GM04503 (cell line): ENCODE measurements at regions not wholly inside any gene's neighbourhood (a gene's known extent, or its start where the extent isn't known, plus 50 kb on each side); places are given as distances from the start of the nearest gene placed in this dataset.
"Not testable (repeated sequence)": the region's sequence is repeated elsewhere in the genome, so short reads cannot be mapped to it uniquely, and the experiment has no call there.

Experiments used
- DNase-seq: peaks from one replicate; pipeline ENCODE4 v3.0.0-alpha.2; 2012; ENCODE audit warnings: low read depth

GRCh38 chr14:87240319-87240718 is 752.7 kb downstream of the GALC start:
- not testable (repeated sequence) for DNase-seq

DNA sequence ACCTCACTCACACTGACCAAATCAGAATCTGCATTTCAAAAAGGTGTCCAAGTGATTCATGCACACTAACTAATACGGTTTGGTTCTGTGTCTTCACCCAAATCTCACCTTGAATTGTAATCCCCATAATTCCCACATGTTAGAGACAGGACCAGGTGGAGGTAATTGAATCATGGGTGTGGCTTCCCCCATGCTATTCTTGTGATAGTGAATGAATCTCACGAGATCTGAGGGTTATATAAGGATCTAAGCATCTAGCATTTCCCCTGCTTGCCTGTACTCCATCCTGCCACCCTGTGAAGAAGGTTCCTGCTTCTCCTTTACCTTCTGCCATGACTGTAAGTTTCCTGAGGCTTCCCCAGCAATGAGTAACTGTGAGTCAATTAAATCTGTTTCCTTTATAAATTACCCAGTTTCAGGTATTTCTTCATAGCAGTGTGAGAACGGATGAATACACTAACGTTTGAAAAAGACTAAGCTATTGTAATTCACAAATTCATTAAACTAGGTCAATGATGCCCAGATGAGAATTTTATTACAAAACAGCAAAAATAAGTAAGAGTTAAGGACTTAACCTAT is 759.1 kb downstream of the GALC start:
- no peak for DNase-seq

DNA sequence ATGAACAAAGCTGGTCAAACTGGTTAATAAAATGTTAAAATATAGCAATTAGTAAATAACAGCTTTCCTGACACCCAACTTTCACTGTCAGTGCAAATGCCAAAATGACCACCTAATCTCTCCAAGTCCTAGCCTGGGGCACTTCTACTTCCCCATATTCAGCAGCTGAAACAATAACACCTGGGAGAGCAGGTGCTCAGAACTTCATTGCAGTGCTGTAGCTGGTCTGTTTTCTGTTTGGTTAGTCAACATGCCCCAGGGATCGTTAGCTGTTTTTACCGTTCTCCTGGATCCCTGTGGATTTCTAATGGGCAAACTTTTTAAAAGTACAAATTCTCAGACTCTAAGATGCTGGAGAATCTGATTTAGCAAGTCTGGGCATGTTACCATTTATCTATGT is 759.7 kb downstream of the GALC start:
- DNase-seq: no peak

DNA sequence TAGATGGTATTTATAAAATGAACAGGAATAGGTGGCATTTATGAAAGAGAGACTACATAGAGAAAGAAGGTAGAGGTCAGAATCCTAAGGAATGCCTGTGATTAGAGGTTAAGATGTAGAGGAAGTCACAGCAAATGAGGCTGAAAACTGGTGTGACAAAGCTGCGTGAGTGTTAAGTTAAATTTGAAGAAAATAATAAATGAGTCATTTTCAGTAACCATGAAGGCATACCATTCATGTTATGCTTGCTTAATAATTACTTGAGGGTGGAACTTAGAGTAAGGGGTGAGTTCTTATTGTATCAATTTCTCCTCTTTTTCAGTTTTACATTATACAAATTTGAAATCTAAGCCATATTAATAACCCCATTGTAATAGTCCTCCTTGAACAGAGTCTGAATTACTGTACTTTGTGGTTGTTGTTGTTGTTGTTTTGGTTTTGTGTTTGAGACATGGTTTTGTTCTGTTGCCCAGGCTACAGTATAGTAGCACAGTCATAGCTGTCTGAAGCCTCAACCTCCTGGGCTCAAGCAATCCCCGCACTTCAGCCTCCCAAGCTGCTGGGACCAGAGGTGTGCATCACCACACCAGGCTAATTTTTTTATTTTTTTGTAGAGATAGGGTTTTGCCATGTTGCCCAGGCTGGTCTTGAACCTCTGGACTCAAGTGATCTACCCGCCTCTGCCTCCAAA is 761.5 kb downstream of the GALC start:
- DNase-seq: no peak

GRCh38 chr14:87230726-87231125 is 762.3 kb downstream of the GALC start:
- no peak for DNase-seq

GRCh38 chr14:87229131-87229530 is 763.9 kb downstream of the GALC start:
- no peak for DNase-seq

DNA sequence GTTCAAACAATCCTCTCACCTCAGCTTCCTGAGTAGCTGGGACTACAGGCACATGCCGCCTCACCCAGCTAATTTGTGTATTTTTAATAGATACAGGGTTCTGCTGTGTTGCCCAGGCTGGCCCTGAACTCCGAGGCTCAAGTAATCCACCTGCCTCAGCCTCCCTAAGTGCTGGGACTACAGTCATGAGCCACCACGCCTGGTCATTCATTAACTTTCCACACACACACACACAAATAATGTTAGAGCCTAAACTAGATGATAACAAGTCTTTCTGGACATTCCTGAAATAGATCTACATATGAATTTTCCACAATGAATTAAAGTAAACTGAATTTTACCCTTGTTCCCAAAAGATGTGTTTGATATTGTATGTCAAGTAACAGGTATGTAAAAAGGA is 776.0 kb downstream of the GALC start:
- DNase-seq: no peak

- no peak for DNase-seq
Observed at GRCh38 chr14:87214558-87214957, 778.4 kb downstream of the GALC start.

DNA sequence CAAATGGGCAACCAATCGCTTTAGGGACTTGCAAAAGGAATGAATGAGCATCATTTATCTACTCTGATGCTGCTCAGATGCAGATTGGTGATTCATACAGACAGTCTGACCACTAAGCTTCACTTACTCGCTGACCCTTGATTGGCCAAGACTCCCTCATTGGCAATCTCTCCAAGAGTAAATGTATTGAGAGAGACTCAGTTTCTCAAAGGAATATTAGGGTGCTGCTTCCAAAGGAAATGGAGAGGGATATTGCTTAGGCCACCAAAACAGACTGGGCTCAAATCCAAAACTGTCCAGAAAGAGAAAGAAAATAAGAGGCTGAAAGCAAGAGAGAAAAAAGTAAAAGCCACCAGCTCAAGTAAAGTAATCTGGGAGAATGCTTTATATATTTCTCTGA is 785.2 kb downstream of the GALC start:
- DNase-seq: no peak

GRCh38 chr14:87205811-87206210 is 787.2 kb downstream of the GALC start:
- DNase-seq: no peak

DNA sequence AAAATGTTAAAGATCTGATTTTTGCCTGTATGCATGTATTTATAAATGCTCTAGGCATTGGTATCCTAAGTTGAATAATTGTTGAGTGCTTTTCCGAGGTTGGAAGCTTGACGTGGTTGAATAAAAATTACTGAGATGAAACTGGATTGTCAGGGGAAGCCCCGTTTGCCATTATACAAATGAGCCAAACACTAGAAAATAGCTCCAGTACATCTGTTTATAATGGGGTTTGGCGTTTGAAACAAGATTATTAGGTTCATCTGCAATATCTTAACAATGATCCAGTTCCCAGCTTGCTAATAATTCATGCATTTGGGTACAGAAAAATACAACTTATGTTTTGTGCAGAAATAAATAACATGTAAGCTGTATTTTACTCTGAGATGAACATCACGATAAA is 789.6 kb downstream of the GALC start:
- DNase-seq: no peak

DNA sequence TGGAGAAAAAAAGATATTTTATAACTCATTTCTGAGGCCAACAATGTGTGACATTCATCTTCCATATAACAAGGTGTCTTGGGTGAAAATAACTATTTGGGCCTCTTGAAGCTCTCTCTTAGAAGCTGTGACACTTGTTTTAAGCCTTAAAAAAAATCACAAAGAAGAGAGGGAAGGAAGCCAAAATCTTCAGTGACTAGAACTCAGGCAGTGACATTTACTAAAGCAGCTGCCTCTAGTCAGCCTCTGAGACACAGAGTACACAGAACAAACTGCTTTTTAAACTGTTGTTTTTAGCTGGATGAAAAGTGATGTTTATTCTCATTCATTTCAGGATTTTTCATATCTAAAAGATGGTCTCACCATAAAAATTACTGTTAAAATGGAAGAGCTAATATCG is 793.6 kb downstream of the GALC start:
- DNase-seq: no peak

- no peak for DNase-seq
Observed at GRCh38 chr14:87196436-87196835, 796.5 kb downstream of the GALC start.

DNA sequence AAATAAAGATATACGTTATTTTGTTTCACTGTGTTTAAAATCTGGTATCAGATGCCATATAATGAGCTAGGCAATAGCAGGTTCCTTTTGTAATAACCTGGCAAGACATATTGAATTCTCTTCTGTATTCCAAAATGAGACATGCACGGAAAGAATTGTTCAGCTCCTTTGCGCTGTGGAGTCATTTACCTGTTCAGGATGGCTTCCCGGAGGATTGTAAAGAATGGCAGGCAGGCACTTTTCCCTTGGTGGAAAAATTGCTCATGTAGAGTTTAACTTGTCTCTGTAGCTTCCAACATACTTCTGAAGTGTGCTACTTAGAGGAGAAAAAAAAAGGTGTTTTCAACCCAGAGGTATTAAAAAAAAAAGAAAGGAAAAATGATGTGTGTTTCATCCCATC is 805.2 kb downstream of the GALC start:
- DNase-seq: no peak

DNA sequence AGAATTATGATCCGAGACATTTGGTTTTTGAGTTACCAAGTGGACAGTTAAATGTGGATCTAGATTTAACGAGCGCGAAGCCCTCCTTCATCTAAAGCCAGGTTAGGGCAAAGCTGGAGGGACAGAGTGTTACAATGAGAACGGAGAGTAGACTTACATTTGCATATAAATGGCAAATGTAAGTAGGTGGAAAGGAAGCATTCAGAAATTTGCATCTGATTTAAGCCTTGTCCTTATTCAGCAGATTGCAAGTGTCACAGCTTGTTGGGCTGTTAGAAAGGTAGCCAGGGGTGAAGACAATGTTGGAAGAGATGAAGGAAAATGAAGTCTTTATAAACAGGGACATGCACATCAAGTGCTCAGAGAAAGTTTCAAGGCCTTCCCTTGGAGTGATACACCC is 806.2 kb downstream of the GALC start:
- DNase-seq: no peak

DNA sequence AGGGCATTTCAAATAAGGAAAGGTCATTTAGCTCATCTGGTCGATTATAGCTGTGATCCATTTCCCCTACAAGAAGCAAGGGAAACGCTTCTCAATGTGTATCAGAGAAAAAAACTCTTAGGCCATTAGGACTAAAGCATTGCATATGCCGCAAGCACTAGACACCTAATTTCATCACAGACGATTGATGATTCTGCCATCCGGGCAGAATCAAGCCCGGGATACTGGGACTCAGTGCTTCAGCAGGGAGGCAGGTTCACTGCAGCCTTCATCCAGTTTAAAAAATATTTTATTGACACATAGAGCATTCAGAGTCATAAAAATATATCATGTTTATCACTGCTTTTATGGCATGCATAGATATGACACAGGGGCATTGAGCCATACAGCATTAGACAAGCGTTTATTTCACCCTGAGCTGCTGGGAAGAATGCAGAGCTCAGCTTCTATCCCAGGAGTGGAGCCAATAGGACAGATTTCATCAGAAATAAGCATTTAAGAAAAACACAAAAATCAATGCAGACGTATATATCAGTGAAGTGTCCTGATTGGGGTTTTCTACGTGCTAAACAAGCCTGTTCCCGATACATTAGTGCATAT is 806.9 kb downstream of the GALC start:
- no peak for DNase-seq

- no peak for DNase-seq
Observed at GRCh38 chr14:87184180-87184579, 808.8 kb downstream of the GALC start.

DNA sequence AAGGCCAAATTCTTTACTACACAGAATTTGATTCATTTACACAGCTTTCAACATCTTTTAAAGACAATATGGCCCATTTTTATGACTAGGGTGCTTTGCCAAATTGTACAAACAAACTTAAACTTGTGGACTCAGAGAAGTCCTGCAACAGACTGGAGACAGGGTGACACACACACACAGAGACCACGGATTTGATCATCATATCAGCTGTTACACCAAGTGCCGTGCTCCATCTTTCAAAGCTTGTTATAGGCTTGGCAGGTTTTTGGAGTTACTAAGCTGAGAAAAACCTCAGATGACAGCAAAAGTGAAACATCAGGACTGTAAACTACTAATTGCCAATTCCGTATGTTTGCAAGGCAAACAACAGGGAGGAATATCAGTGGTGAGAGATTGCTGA is 811.7 kb downstream of the GALC start:
- DNase-seq: no peak

- no peak for DNase-seq
Observed at GRCh38 chr14:87179936-87180335, 813.0 kb downstream of the GALC start.

DNA sequence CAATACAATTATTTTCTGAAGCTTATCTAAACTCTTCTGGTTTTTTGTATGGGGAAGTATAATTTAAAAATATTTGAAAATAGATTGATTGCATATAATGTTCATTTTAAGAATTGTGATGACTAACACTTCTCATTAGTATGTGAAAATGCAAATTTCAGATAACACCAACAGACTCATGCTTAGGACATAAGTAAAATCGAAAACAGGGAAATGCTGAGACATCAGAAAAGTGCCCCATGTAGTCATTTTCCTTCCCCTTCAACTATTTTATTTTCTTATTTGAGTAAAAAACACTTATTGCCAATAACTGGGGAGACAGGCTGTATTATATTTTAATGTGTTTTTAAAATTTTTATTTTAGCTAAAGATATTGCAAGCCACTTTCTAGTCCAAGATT is 814.7 kb downstream of the GALC start:
- no peak for DNase-seq

GRCh38 chr14:87175175-87175574 is 817.8 kb downstream of the GALC start:
- no peak for DNase-seq

DNA sequence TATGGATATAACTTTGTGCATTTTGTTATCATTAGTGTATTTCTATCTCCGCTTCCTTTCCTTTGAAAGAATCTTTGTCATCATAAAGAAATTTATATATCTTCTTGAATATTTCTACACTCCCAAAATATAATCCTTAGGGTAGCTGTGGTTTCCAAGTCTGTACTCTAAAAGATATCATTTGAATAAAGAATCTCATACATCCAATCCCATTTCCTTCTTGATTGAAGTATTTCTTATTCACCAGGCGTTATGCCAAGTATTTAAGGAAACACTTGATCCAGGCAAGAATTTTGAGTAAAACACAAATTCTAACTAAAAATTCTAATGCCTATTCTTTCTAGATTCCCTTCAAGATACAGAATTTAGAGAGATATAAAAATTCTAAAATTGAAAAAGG is 821.8 kb downstream of the GALC start:
- DNase-seq: no peak

- DNase-seq: no peak
Observed at GRCh38 chr14:87170179-87170578, 822.8 kb downstream of the GALC start.

GRCh38 chr14:87169362-87169761 is 823.6 kb downstream of the GALC start:
- no peak for DNase-seq
